GM12891 (cell line): ENCODE measurements at regions not wholly inside any gene's neighbourhood (a gene's known extent, or its start where the extent isn't known, plus 50 kb on each side); places are given as distances from the start of the nearest gene placed in this dataset.

Experiments
- POLR2A ChIP-seq: IDR thresholded peaks from 2 replicates; pipeline ENCODE4 v1.6.1; 2011; ENCODE audit warnings: low read depth, low read length, control low read depth
- POLR2AphosphoS5 ChIP-seq: IDR thresholded peaks from 2 replicates; pipeline ENCODE4 v1.6.1; 2011; ENCODE audit warnings: low read depth, low read length, control low read depth
- TAF1 ChIP-seq: IDR thresholded peaks from 2 replicates; pipeline ENCODE4 v1.6.1; 2011; ENCODE audit warnings: low read depth, low read length, control low read depth

DNA sequence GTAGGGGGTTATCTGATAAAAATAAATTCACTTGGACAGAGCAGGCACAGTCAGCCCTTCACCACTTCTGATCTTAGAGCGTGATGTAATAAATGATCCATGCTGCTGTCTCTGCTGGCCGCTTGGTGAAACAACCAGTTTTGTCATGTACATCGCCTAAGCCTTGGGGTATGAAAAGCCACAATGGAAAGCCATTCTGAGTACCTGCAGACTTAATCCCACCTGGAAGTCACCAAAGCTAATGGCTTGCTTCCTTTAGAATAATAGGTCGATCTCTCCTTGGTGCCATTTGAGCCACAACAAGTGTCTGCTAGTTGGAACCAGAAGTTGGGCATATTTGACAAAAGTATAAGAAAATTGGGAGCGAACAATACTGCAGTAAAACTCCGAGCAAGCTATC is 1649.7 kb upstream of the SPRY2 start:
- TF ChIP-seq POLR2AphosphoS5, result no peak
- no peak for TF ChIP-seq POLR2A
- no peak for TF ChIP-seq TAF1
